Keratinocyte (primary cell): ENCODE measurements at regions not wholly inside any gene's neighbourhood (a gene's known extent, or its start where the extent isn't known, plus 50 kb on each side); places are given as distances from the start of the nearest gene placed in this dataset.

Experiments used
- DNase-seq: peaks from one replicate; pipeline ENCODE4 v3.0.0-alpha.2; 2011; ENCODE audit warnings: low read depth, missing footprints, low spot score
- FAIRE-seq: peaks from 2 replicates; lab custom pipeline; 2011; peaks lifted over from hg19 to GRCh38; lab: Jason Lieb, UNC
- H2AFZ ChIP-seq: 2 replicates; pipeline ENCODE4 v1.6.0; 2012; ENCODE audit warnings: low read length, control low read depth, inconsistent platforms; ENCODE audit not compliant: control insufficient read depth
- H3K27ac ChIP-seq: 2 replicates; pipeline ENCODE4 v1.5.1; 2011; ENCODE audit warnings: low read length; ENCODE audit not compliant: control insufficient read depth, insufficient read depth
- H3K27me3 ChIP-seq: 3 replicates; pipeline ENCODE4 v1.6.0; 2011; ENCODE audit warnings: low read length; ENCODE audit not compliant: control insufficient read depth, insufficient read depth; ENCODE audit errors: extremely low read depth
- H3K36me3 ChIP-seq, 2 experiments: 2 replicates in 1 of 2; 3 replicates in 1 of 2; pipeline ENCODE4 v1.5.1; 2011; ENCODE audit warnings: low read length in 2 of 2, mild to moderate bottlenecking in 1 of 2; ENCODE audit not compliant: control insufficient read depth in 2 of 2, insufficient read depth in 2 of 2; ENCODE audit errors: extremely low read depth in 1 of 2
- H3K4me1 ChIP-seq: 3 replicates; pipeline ENCODE4 v1.5.1; 2011; ENCODE audit warnings: low read length; ENCODE audit not compliant: control insufficient read depth, insufficient read depth; ENCODE audit errors: extremely low read depth
- H3K4me2 ChIP-seq: 3 replicates; pipeline ENCODE4 v1.6.0; 2011; ENCODE audit warnings: low read depth, low read length; ENCODE audit not compliant: control insufficient read depth, insufficient read depth; ENCODE audit errors: extremely low read depth
- H3K4me3 ChIP-seq, 3 experiments: fragments of 200-600 bp in 1 of 3; sonication (generic) in 1 of 3; 2 replicates in 2 of 3; 3 replicates in 1 of 3; pipeline ENCODE4 v1.5.1; 2011 to 2016; ENCODE audit warnings: low read length in 3 of 3, mild to moderate bottlenecking in 3 of 3, control low read depth in 2 of 3, inconsistent platforms in 1 of 3, low read depth in 1 of 3, mixed read lengths in 1 of 3, mixed run types in 1 of 3, moderate library complexity in 1 of 3; ENCODE audit not compliant: control insufficient read depth in 2 of 3, insufficient read depth in 2 of 3; ENCODE audit errors: extremely low read depth in 1 of 3
- H3K79me2 ChIP-seq: 2 replicates; pipeline ENCODE4 v1.6.0; 2012; ENCODE audit warnings: low read length; ENCODE audit not compliant: control insufficient read depth, insufficient read depth
- H3K9ac ChIP-seq: 3 replicates; pipeline ENCODE4 v1.6.0; 2011; ENCODE audit warnings: low read length; ENCODE audit not compliant: control insufficient read depth, insufficient read depth; ENCODE audit errors: extremely low read depth
- H3K9me1 ChIP-seq: 3 replicates; pipeline ENCODE4 v1.6.0; 2011; ENCODE audit warnings: low read length; ENCODE audit not compliant: control insufficient read depth, insufficient read depth; ENCODE audit errors: extremely low read depth
- H3K9me3 ChIP-seq: 2 replicates; pipeline ENCODE4 v1.5.1; 2012; ENCODE audit warnings: low read depth, low read length; ENCODE audit not compliant: control insufficient read depth
- H4K20me1 ChIP-seq: 3 replicates; pipeline ENCODE4 v1.6.0; 2011; ENCODE audit warnings: low read length; ENCODE audit not compliant: control insufficient read depth, insufficient read depth; ENCODE audit errors: extremely low read depth
- EZH2 ChIP-seq: IDR thresholded peaks from one replicate; pipeline ENCODE4 v1.6.1; 2012; ENCODE audit warnings: inconsistent platforms, mild to moderate bottlenecking, low read length, moderate library complexity
- dilution Hi-C: fragments of 300-500 bp; cut with MboI; formaldehyde crosslinking; loops from one replicate; pipeline ENCODE4 v1.7.0; 2020; ENCODE audit warnings: low sequenced_read_pairs; ENCODE audit not compliant: extremely low pct_ligation_motif_present
- TF ChIP-seq, protein P1 (sequence below), 3 experiments: IDR thresholded peaks in 1 of 3; conservative IDR thresholded peaks in 1 of 3; optimal IDR thresholded peaks in 1 of 3; 2 replicates in 2 of 3; 3 replicates in 1 of 3; pipeline versions ENCODE3 to v1.5.1; 2011; ENCODE audit warnings: low read length in 3 of 3, mild to moderate bottlenecking in 3 of 3, moderate library complexity in 2 of 3, control low read depth in 1 of 3, inconsistent platforms in 1 of 3; ENCODE audit not compliant: insufficient read depth in 2 of 3; ENCODE audit errors: extremely low read depth in 1 of 3

DNA sequence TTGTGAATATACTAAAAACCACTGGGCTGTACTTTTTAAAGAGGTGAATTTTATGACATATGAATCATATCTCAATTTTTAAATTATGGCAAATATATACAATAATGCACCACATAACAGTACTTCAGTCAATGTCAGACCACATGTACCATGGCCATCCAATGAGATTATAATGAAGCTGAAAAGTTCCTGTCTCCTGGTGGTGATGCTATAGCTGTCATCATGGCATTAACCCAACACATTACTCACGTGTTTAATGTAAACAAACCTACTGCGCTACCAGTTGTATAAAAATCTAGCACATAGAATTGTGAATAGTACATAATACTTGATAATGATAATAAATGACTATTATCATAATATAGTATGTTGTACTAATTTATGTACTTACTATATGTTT lies 77.6 kb upstream of the ID2 start:
- H2AFZ ChIP-seq = no peak overlapping the region
- peaks cover 2% of the 10 kb centered on the region for H3K4me1 ChIP-seq
- H4K20me1 ChIP-seq = no peaks in the 10 kb centered on the region
- H3K4me2 ChIP-seq = no peak overlapping the region
- no peak overlapping the region for H3K27ac ChIP-seq
- H3K36me3 ChIP-seq = no peaks in the 10 kb centered on the region
- H3K9me3 ChIP-seq = no peaks in the 10 kb centered on the region
- H3K9ac ChIP-seq = no peak overlapping the region
- no peaks in the 10 kb centered on the region for H3K27me3 ChIP-seq
- FAIRE-seq = no peak
- no peaks in the 10 kb centered on the region for H3K9me1 ChIP-seq
- TF ChIP-seq, protein P1, sequence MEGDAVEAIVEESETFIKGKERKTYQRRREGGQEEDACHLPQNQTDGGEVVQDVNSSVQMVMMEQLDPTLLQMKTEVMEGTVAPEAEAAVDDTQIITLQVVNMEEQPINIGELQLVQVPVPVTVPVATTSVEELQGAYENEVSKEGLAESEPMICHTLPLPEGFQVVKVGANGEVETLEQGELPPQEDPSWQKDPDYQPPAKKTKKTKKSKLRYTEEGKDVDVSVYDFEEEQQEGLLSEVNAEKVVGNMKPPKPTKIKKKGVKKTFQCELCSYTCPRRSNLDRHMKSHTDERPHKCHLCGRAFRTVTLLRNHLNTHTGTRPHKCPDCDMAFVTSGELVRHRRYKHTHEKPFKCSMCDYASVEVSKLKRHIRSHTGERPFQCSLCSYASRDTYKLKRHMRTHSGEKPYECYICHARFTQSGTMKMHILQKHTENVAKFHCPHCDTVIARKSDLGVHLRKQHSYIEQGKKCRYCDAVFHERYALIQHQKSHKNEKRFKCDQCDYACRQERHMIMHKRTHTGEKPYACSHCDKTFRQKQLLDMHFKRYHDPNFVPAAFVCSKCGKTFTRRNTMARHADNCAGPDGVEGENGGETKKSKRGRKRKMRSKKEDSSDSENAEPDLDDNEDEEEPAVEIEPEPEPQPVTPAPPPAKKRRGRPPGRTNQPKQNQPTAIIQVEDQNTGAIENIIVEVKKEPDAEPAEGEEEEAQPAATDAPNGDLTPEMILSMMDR (optimal IDR thresholded peaks at IDR 0.05 in 1 of 3, IDR thresholded peaks at IDR 0.05 in 1 of 3, conservative IDR thresholded peaks at IDR 0.05 in 1 of 3; ENCODE audit: extremely low read depth in 1 of 3, insufficient read depth in 2 of 3, low read length in 3 of 3) = no peak
- no peak for TF ChIP-seq EZH2
- H3K4me3 ChIP-seq = no peak overlapping the region
- dilution Hi-C loops = no loop called here
- H3K79me2 ChIP-seq = no peaks in the 10 kb centered on the region
- no peak for DNase-seq

DNA sequence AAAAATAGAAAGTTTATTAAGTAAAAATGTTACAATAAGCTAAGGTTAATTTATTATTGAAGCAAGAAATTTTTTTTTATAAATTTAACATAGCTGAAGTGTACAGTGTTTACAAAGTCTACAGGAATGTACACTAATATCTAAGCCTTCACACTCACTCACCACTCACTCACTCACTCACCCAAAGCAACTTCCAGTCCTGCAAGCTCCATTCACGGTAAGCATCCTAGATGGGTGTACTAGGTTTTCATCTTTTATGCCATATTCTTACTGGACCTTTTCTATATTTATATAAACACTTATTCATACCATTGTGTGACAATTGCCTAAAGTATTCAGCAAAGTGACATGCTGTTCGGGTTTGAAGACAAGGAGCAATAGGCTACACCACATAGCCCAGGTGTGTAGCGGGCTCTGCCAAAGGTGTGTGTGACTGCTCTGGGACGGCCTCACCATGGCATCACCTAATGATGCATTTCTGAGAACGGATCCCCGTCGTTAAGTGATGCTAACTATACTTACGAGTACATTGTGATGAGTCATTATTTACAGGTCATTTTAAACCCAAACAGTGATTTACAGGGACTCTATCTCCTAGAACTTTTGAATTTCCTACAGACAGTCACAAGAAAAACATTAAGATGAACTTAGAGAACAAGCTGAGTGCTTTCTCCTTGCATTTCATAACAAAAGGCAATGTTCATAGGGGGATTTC lies 76.3 kb upstream of the ID2 start:
- Histone ChIP-seq H3K4me2 (no peak overlapping the region), H2AFZ (no peak overlapping the region), H3K36me3 (no peaks in the 10 kb centered on the region), H3K9me3 (no peaks in the 10 kb centered on the region), H3K4me3 (no peak overlapping the region), H3K4me1 (peaks cover 2% of the 10 kb centered on the region), H3K79me2 (no peaks in the 10 kb centered on the region), H4K20me1 (no peaks in the 10 kb centered on the region), H3K27me3 (no peaks in the 10 kb centered on the region), H3K27ac (no peak overlapping the region), H3K9ac (no peak overlapping the region), H3K9me1 (no peaks in the 10 kb centered on the region)
- dilution Hi-C loops = no loop called here
- DNase-seq = no peak
- no peak for FAIRE-seq
- TF ChIP-seq EZH2 = no peak
- TF ChIP-seq, protein P1 (optimal IDR thresholded peaks at IDR 0.05 in 1 of 3, IDR thresholded peaks at IDR 0.05 in 1 of 3, conservative IDR thresholded peaks at IDR 0.05 in 1 of 3; ENCODE audit: extremely low read depth in 1 of 3, insufficient read depth in 2 of 3, low read length in 3 of 3) = no peak
